Epithelial cell of proximal tubule (primary cell): ENCODE measurements at regions not wholly inside any gene's neighbourhood (a gene's known extent, or its start where the extent isn't known, plus 50 kb on each side); places are given as distances from the start of the nearest gene placed in this dataset.
"Not testable (repeated sequence)": the region's sequence is repeated elsewhere in the genome, so short reads cannot be mapped to it uniquely, and the experiment has no call there.

ENCODE experiments used
- DNase-seq: peaks from one replicate; pipeline ENCODE4 v3.0.0-alpha.2; 2011; ENCODE audit warnings: low read depth
- H3K4me3 ChIP-seq: 2 replicates; pipeline ENCODE4 v1.5.1; 2011; ENCODE audit warnings: low read depth, mild to moderate bottlenecking, low read length
- CTCF ChIP-seq: conservative IDR thresholded peaks from 2 replicates; pipeline ENCODE4 v1.5.1; 2012; ENCODE audit warnings: low read depth, mild to moderate bottlenecking, low read length

DNA sequence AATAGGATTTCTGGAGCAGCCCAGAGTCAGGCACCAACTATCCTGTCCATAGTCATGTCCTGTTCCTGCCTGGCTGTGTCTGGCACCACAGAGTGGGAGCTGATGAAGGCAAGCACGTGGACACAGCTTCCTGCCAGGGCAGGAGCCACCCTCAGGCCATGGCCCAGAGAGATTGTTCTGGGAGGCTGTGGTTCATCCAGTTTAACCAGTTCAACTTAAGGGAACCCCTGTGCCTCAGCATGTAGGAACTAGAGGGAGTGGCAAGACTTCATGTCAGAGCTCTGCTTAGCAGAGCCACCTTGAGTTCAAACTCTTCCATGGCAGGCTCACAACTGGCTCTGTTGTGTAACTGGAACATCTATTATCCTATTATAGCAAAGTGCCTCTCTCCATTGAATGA, 73.2 kb upstream of the NCKAP5 start:
- no peak for DNase-seq
- peak; percentile 53 for TF ChIP-seq CTCF
- no peak overlapping the region for H3K4me3 ChIP-seq

DNA sequence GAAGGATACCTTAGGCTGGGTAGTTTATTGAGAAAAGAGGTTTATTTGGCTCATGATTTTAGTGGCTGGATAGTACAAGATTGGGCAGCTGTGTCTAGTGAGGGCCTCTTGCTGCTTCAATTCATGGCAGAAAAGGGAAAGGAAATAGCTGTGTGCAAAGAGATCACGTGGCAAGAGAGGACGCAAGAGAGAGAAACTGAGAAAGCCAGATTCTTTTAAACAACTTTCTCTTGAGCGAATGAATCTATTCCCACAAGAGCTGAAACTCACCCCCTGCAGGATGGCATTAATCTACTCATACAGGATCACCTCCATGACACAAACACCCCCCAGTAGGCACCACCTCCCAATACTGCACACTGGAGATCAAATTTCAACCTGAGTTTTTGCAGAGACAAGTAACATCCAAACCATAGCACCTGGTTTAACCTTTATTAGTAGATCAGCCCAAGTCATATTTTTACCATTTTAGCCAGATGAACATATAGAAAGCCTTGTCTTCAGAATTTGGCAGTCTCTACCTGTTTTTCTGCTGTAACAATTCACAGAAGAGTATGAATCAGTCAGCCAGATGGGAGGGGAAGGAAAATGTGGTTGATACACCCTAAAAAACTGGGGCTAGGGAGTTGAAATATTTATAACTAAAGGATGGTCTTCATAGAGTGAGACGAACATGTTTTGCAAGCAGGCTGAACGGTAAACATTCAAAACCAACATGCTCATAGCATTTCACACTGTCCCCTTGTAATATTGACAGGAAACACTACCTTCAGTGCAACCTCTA, 73.9 kb upstream of the NCKAP5 start:
- TF ChIP-seq CTCF: no peak
- no peak overlapping the region for H3K4me3 ChIP-seq
- no peak for DNase-seq

GRCh38 chr2:133642791-133643191, 74.5 kb upstream of the NCKAP5 start:
- no peak overlapping the region for H3K4me3 ChIP-seq
- no peak for TF ChIP-seq CTCF
- no peak for DNase-seq

DNA sequence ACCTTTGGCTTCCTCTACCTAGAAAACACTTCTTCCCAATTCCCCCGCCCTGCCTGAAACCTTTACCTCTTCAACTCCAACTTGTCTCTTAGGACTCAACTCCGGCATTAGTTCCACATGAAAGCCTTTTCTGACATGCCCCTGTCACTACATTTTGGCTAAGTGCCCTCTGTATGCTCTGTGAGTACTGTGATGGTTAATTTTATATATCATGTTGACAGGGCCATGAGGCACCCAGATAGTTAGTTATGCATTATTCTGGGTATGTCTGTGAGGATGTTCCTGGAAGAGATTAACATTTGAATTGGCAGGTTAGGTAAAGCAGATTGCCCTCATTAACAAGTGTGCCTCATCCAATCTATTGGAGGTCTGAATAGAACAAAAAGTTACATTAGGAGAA, 75.6 kb upstream of the NCKAP5 start:
- no peak overlapping the region for H3K4me3 ChIP-seq
- no peak for TF ChIP-seq CTCF
- no peak for DNase-seq

- no peak overlapping the region for H3K4me3 ChIP-seq
- TF ChIP-seq CTCF: no peak
- DNase-seq: no peak
These were observed 76.6 kb upstream of the NCKAP5 start for GRCh38 chr2:133644846-133645245.

GRCh38 chr2:133647386-133647785, 79.1 kb upstream of the NCKAP5 start:
- not testable (repeated sequence) for DNase-seq, H3K4me3 ChIP-seq

- no peak for DNase-seq
- no peak for TF ChIP-seq CTCF
- no peak overlapping the region for H3K4me3 ChIP-seq
These were observed 83.6 kb upstream of the NCKAP5 start for GRCh38 chr2:133651861-133652260.

GRCh38 chr2:133652398-133652797, 84.1 kb upstream of the NCKAP5 start:
- DNase-seq: no peak
- TF ChIP-seq CTCF: no peak
- no peak overlapping the region for H3K4me3 ChIP-seq
